ENCODE measurements at regions not wholly inside any gene's neighbourhood (a gene's known extent, or its start where the extent isn't known, plus 50 kb on each side); places are given as distances from the start of the nearest gene placed in this dataset.
A peak's percentile ranks its signal among the peaks of the same experiment; 100 is the strongest.

DNA sequence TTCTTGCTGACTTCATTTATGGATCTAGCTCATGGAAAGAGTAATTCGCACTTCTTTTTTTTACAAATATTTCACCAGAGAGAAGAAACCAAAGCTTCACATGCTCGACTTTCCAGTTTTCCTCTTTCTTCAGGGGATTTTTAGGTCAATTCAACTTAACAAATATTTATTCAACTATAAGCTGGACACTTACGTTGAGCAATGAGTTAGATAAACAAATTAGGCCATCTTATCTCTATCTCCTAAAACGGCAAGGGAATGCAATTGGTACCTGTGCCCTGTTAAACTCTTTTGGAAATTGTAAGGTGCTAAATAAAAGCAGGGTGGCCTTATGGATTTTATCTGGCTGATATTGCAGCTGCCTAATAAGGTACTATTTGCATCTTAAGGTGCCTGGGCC is 145.1 kb upstream of the RAI14 start:
- DNase-seq: no peak

DNA sequence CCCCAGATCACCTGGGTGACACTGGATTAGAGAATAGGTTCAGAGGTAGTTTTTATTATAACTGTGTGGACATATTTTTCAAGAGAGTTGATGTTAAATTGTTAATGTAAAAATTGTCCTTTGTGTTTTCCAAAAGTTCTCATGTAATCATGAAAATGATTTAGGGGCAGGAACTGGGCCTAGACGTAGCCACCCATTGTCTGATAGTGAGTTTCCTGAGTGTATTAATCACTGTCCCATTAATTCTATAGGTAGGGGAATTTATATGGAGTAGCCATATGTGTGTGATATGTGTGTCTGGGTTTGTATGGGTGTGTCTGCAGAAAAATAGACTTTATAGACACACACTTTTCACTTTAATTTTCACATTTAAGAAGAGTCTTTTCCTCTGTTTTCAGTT is 144.6 kb upstream of the RAI14 start:
- no peak for DNase-seq

DNA sequence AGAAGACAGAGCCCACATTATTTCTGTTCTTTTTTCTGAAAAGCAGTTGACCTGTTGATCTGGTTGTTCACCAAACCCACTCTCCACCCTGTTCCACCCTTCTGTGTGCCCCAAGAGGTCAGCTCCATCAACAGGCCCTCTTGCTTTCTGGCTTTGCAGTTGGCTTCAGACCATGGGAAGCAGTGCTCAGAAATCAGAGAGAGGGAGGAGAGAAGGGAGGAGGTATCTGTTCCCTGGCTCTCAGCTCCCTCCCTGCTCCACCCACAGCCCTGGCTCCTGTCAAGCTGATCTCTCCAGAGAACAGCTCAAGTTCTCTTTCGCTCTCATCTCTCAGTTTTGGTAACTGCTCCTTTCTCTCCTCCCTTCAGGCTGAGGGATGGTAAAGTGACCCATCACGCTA is 144.2 kb upstream of the RAI14 start:
- no peak for DNase-seq

DNA sequence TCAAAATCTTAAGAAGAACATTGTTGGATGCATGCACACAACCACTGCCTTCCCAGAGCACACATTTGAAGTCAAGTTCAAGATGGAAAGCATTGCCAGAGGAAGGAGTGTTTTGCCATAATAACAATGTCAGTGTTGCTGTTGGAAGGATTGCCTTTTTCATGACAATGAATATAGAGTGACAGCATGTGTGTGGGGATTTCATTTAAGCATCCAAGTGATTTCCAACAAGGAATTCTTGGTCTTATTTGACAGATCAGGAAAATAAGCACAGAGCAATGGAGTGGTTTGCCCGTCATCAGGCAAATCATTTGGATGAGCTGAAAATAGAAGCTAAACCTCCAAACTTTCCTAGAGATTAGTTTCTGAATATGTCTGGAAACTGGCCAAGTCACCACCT is 140.0 kb upstream of the RAI14 start:
- DNase-seq: no peak

DNA sequence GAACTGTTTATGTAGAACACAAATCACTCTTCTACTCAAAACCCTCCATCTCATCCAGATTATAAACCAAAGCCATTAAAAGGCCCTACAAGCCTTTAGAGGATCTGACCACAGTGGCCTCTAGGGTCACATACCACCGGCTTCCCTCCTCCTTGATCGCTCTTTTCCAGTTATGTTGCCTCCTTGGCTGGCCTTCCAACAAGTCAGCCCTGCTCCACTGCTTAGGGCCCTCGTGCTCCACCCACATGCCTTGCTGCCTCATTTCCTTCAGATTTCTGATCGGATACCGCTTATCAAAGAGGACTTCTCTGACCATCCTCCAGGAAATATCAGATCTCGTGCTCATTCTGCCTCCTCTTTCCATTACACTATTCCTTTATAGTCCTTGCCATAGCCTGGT is 139.4 kb upstream of the RAI14 start:
- DNase-seq: no peak

DNA sequence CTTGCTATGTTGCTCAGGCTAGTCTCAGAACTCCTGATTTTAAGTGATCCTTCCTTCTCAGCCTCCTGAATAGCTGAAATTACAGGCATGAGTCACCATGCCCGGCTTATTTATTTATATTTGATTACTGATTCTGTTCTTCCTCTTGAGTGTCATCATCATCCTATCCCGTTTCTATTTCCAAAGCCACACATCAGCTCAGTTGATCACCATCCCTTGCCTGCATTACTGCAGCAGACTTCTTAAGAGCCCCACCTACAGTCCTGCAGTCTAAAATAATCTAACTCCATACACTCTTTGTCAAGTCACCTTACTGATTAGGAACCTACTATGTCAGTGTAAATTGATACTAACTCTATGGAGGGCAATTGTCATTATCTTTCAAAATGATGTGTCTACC is 138.9 kb upstream of the RAI14 start:
- no peak for DNase-seq

DNA sequence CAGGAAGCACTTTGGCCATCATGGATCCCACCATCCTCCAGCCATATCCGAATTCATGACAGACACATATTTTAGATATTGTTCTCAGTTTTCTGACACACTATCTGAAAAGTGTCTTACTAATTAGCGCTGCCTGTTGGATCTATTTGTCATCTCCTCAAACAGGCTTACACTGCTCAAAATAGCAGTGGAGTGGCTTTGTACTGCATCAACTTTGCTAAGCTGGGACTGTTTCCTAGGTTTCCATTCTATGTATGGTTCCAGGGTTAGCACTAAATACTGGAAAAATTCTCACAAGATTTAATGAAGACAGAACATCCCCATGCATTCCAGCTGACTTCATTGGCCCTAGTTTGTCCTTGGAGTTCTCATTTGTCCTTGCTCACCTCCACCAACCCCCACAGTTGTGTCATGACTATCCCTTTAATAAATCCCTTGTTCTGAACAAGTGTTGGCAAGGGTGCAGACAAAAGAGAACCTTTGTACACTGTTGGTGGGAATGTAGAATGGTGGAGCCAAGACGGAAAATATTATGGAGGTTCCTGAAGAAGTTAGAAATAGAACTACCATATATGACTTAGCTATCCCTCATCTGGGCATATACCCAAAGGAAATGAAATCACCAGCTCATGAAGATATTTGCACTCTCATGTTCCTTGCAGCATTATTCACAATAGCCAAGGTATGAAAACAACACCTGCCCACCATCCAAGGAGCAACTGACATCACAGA is 136.5 kb upstream of the RAI14 start:
- no peak for DNase-seq

DNA sequence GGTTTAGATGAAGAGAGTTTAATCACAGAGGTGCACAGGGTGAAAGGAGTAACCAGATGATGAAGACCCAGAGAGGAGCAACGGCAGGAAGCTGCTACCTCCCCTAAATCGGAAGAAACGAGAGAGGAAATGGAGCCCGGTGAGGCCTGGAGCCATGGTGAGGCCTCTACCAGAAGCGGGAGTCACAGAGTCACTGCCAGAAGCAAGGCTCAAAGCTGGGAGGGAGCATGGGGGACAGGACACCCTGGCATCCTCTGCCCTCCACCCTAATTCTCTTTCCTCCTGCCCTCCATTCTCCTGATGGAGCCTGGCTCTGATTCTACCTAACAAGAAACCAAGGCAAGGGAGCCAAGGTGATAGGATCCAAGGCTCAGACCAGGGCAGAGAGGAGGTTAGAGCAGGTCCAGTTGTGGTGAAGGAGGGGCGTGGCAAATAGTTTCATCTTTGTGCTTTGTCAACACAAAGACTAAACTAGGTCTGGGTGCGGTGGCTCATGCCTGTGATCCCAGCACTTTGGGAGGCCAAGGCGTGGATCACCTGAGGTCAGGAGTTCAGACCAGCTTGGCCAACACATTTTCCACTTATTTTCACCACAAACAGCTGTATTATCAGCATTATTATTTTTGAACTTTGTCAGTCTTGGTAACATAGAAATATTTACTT is 134.4 kb upstream of the RAI14 start:
- DNase-seq: no peak

DNA sequence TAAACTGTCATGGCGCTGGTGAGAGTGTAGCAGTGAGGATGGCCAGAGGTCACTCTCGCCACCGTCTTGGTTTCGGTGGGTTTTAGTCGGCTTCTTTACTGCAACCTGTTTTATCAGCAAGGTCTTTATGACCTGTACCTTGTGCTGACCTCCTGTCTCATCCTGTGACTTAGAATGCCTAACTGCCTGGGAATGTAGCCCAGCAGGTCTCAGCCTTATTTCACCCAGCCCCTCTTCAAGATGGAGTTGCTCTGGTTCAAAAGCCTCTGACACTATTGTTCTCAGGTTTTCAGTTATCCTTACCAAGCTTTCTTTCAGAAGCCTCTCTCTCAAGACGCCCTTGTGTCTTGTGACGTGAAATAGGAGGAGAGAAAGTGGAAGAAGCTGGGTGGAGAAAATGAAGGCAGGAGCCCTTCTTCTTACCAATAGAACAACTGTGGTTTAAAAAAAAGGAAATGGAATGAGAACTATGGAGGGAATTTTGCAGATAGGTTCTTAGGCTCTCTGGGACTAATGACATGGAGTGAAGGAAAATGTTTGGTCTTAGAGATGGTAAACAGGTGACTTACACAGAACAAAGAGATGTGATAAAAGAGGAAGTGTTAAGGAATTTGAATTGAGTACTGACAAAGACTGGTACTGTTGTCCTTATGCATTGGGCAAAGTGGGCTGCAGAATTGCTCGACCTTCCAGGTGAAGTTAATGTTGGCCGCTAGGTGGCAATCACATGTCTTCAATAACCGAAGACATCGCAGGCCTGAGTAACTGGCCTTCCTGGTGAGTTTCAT is 133.3 kb upstream of the RAI14 start:
- peak; percentile 63 for DNase-seq

DNA sequence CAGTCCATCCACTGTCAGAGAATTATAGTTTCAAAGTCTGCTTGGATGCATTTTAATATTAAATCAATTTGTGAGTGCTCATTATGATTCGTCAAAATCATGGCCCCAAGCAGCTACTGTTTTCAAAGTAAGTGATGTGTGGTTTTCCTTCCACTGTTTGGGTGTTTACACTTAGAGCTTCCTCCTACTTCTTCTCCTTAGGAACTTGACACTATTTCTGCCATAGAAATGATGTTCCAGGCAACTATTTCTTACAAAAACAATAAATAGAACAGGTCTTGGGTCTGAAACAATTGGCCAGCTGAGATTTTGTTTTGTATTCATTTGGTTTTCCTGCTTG is 132.8 kb upstream of the RAI14 start:
- DNase-seq: no peak

DNA sequence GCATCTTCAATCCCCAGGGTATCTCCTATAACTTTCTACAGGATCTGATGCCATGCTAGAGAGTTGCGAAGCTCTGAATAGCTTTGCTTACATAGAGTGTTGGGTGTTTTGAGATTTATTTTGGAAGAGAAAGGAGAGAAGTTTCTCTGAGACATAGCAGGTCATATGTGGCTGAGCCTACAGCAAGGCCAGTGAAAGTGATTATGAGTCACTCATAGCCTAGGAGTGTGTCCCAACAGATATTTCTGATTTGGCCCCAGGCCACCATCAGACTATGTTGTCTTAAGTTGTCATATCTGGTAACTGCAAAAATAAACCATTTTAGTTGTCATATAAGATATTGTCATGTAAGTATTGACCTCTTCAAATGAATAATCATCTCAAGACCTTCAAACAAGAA is 132.0 kb upstream of the RAI14 start:
- no peak for DNase-seq

DNA sequence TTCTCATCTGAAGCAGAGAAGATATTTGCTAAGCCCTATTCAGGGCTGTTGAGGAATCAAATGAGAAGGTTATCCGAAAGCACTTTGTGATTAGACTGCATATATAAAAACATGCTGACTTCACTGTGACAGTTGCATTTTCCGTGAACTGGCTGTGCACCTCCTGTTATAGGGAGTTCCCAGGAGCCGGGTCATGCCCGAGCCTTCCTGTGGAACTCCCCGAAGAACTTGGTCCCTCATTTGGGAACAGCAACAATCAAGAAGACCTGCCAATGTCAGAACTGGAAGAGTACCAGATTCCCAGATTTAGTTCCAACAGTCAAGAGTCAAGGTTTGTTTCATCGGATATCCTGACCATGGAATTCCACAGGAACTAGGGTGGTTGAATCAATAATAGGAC is 130.4 kb upstream of the RAI14 start:
- no peak for DNase-seq

DNA sequence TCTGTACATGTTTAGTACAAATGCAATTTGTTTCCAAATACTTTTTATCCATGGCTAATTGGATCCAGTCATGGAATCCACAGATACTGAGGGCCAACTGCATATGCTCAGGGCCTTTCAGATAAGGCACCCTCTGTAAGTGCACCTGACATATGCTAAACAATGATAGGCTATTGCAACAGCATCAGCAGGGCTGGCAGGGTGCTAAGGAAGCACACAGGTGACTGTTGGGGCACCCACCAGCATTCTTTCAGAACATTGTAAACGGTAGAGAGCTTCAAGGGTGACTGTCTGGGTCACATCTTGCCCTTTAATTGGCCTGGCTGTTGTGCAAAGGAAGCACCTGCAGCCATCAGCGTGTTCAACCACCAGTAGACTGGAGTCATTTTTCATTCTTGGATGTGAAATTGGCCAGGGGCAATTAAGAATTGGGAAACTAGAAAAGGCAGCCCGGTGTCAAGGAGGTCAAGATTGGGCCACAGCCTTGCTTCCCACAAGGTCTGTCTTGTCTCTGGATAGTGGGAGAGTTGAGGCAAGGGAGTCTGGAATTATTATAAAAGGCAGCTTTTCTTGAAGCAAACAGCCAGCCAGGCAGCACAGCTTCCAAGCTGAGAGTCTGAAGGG is 129.3 kb upstream of the RAI14 start:
- no peak for DNase-seq

DNA sequence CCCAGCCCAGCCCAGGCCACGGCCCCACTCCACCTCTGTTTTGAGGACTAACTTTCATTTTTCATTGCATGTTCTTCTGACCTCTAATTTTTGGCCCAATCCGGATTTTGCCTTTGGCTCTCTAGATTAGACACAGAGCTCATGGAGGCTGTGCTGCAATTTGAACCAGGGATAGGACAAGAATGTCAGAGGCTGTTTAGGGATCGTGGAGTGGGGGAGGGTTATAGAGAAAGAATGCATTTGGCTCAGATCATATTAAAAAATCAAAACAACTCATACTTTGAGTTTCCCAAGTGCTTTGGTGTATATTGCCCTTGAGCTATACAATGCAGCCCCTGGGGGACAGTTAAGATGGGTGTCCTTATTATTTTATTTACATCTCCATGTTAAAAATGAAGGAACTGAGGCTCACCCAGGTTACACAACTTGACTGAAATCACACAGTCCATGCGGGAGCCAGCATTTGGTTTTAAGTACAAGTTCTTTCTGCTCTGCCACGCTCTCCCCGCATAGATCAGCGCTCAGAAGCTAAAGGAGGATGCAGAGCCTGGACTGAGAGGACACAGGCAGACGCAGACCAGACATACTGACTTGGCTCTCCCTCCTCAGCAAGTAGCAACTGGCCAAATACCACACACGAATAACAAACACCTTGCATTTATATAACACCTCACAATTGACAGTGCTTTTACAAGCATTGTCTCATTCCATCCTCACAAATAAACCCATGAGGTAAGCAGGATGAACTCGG is 126.4 kb upstream of the RAI14 start:
- DNase-seq: no peak

DNA sequence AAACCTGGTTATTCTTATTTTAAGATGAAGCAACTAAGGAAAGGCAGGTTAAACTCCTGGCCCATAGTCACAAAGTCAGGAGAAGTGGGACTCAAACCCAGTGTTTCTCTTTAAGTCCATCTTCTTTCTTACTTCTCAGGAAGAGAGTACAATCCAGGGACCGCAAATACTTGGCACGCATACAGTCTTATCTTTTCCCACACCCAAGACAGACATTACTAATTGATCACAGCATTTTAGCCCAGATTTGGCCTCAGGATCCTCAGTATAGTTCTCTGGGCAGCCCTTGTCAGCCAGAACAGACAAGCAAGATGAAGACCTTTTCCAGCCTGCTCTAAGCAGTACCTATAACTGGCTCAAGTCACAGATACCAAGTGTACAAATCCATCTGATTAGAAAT is 125.5 kb upstream of the RAI14 start:
- no peak for DNase-seq

DNA sequence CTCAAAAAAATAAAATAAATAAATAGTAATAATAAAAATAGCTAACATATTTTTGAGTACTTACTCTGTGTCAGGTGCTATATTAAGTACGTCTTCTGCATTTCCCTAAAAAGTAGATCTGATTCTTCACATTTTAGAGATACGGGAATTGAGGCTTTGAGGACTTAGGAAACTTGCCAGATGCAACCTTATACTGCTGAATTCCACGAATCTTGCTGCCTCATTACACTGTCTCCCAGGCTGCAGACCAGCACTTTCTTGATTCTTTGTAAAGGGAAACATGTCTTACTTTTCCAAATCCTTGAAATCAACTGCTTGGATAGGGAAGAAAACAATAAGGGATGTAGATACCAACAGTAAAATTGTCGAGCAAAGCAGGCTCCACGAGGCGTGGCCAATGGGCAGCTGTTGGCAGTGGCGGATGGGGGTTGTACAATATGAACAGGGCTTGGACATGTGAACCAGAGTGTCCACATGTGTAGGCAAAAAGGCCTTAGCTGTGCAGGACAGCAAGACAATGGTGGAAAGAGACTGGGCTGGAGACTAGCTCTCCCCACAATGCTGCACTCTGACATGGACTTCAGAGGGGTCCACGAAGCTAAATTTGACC is 124.3 kb upstream of the RAI14 start:
- DNase-seq: no peak

DNA sequence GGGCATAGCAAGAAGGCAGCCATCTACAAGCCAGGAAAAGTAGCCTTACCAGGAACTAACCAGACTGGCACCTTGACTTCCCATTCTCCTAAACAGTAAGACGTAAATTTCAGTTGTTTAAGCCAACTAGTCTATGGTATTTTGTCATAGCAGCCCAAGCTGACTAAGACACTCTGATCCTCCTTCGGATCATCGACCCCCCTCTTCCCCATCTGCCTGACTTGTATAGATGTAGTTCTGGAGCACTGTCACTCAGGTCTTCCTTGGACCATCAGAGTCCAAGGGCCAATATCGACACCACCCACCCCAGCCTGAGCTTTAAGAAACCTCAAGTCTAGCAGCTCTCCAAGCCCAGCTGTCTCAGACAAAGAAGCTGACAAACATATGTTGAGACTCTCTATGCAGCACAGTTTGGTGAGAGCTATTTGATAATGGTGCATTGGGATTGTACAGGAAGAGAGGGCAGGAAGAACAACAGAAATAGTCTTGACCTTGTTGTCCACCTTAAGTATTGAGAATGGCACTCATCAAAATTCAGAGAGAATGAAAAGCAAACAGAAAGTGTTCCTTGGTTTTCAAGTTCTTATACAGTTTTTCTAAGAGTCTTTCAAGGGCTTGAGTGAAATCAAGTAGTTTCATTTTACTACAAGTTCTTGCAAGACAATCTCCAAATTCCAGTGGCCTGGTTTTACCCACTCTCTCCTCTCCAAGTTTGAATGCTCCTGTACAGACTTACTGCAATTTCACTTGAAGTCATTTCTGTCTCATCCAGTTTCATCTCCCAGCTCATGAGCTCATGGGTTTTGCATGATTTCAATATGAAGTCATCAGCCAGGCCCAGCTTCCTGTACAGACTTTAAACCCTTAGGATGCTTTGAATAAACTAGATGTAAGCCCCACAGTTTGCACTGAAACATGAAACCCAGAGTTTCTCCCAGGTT is 122.3 kb upstream of the RAI14 start:
- DNase-seq: no peak

DNA sequence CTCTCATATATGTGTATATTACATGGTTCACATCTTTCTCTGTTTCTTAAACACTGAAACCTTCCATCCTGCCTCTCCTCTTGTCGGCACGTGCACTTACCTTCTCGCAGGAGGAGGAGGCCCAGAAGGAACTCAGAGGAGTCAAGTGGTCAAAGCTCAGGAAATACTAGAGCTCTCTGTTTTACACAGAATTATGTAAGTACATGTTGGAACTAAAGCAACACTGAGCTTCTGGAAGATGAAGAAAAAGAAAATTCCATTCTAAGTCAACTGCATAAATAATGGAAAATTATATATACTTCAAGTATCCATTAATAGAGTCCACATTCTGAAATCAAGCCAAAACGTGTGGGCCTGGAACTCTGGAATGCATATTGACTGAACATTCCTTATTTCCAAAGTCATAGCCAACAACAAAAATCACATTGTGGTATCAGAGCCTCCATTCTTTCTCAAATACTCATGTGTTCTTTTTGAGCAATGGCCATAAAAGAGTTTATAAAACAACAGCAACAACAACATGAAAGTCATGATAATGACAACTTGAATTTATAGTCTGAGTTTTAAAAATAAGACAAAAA is 121.5 kb upstream of the RAI14 start:
- no peak for DNase-seq

DNA sequence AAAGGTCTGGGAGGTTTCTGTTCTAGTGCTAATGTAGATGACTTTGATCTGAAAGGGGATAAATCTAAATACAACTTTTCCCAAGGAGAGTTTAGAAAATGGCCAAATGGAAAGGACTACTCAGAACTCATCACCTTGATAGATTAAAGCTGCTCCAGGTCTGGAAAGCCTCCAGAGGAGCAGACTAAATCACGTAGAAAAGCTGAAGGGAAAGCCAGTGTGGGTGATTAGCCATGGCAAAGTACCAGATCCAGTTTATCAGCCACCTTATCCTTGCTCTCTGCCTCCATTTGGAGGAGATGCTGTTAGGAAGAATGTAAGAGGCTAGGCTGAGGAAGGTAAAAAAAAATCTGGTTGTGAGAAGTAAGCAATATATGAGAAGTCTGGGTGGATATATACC is 120.7 kb upstream of the RAI14 start:
- no peak for DNase-seq

DNA sequence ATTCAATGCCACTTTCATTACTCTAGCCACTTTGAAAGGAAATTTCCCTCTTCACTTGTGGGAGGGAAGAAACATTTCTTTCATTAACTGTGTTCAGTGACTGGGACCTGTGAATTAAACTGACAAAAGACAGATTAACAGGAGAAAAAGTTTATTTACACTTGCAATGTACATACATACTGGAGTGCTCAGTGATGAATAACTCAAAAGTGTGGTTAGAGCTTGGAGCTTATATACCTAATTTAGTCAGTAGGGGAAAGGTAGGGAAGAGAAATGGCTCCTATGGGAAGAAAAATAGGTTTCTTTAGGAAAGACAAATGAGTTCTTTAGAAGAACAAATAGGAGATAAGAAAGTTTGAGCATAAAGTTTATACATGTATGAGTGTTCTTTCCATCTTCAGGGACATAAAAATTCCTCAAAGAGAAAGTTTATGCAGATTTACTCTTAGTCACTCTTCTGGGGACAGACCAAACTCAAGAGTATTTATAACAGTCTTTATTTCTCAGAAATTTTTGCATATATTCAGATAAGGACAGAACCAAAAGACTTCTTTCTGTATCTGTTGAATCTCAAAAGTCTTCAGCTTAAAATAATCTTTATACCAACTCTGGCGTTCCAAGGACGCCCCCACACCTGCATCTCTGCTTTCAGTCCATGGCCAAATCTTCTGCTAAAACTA is 120.0 kb upstream of the RAI14 start:
- no peak for DNase-seq
